22Rv1 (cell line): ENCODE measurements at regions not wholly inside any gene's neighbourhood (a gene's known extent, or its start where the extent isn't known, plus 50 kb on each side); places are given as distances from the start of the nearest gene placed in this dataset.

Experiments used
- ZFX ChIP-seq: fragments of 450-650 bp; IDR thresholded peaks from 2 replicates; pipeline ENCODE4 v1.6.1; 2017; ENCODE audit warnings: antibody characterized with exemption, borderline replicate concordance
- TF ChIP-seq, protein P1 (sequence below): fragments of 450-650 bp; IDR thresholded peaks from 2 replicates; pipeline ENCODE4 v1.5.1; 2017; ENCODE audit warnings: mild to moderate bottlenecking

DNA sequence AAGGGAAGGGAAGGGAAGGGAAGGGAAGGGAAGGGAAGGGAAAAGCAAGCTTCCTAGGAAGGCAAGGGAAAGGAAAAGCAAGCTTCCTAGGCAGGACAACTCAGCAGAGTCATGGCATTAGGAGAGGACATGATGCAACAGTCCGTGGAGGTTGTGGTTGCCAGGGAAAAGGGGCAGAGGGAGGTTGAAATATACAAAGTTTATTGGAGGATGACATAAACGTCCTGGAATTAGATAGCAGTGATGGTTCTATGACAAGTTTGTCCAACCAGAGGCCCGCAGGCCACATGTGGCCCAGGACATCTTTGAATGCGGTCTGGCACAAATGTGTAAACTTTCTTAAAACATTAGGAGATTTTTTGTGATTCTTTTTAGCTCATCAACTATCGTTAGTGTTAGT, 59.8 kb upstream of the OPN4 start:
- TF ChIP-seq, protein P1, sequence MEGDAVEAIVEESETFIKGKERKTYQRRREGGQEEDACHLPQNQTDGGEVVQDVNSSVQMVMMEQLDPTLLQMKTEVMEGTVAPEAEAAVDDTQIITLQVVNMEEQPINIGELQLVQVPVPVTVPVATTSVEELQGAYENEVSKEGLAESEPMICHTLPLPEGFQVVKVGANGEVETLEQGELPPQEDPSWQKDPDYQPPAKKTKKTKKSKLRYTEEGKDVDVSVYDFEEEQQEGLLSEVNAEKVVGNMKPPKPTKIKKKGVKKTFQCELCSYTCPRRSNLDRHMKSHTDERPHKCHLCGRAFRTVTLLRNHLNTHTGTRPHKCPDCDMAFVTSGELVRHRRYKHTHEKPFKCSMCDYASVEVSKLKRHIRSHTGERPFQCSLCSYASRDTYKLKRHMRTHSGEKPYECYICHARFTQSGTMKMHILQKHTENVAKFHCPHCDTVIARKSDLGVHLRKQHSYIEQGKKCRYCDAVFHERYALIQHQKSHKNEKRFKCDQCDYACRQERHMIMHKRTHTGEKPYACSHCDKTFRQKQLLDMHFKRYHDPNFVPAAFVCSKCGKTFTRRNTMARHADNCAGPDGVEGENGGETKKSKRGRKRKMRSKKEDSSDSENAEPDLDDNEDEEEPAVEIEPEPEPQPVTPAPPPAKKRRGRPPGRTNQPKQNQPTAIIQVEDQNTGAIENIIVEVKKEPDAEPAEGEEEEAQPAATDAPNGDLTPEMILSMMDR: no peak
- no peak for TF ChIP-seq ZFX
